ENCODE measurements at regions not wholly inside any gene's neighbourhood (a gene's known extent, or its start where the extent isn't known, plus 50 kb on each side); places are given as distances from the start of the nearest gene placed in this dataset.
"Not testable (repeated sequence)": the region's sequence is repeated elsewhere in the genome, so short reads cannot be mapped to it uniquely, and the experiment has no call there.

DNA sequence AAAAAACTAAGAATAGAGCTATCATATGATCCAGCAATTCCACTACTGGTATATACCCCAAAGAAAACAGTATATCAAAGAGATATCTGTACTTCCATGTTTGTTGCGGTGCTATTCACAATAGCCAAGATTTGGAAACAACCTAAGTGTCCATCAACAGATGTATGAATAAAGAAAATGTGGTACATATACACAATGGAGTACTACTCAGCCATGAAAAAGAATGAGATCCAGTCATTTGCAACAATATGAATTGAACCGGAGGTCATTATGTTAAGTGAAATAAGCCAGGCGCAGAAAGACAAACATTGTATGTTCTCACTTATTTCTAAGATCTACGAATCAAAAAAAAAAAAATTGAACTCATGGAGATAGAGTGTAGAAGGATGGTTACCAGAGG lies 97.8 kb upstream of the MMADHC start:
- TF ChIP-seq POLR2A, CTCF (IDR thresholded peaks at IDR 0.05): not testable (repeated sequence)

Data from suprapubic skin (tissue), 3 donors.